ENCODE measurements at regions not wholly inside any gene's neighbourhood (a gene's known extent, or its start where the extent isn't known, plus 50 kb on each side); places are given as distances from the start of the nearest gene placed in this dataset.

DNA sequence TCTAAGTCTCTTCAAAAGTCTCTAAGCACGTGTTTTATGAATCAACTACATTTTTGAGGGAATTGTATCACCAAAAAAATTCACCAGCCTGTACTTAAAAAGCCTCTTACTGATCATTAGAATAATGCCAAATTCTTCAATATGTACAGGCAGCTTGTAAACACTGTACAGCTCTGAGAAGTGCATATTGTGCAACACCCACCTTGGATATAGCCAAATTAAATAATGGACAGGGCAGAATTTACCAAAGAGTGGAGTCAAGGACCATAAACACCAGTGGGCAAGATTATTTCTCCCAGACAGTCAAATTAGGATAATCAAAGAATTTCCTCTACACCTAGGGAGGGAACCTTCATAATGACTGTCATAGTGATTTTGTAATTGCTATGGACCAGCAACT, 338.2 kb downstream of the NR4A2 start:
- no peak overlapping the region for H3K4me2 ChIP-seq (ENCODE audit: insufficient read depth in 1 of 2, low read depth in 2 of 2, low read length in 2 of 2)
- CTCF ChIA-PET (ENCODE audit: partially characterized antibody): no interaction called here
- no peaks in the 10 kb centered on the region for H4K20me1 ChIP-seq (replicated peaks in 1 of 2; ENCODE audit: control insufficient read depth in 1 of 2, insufficient read depth in 2 of 2, low read length in 2 of 2)
- H3K27me3 ChIP-seq (replicated peaks in 1 of 4; ENCODE audit: control insufficient read depth in 3 of 4, extremely low read depth in 1 of 4, insufficient read depth in 3 of 4, low read length in 3 of 4): no peaks in the 10 kb centered on the region
- H3K23me2 ChIP-seq (ENCODE audit: low read depth, low read length): no peaks in the 10 kb centered on the region
- H2AK5ac ChIP-seq (ENCODE audit: low read depth, low read length): no peak overlapping the region
- no peaks in the 10 kb centered on the region for H3K79me2 ChIP-seq (ENCODE audit: control insufficient read depth in 1 of 2, insufficient read depth in 2 of 2, low read length in 2 of 2)
- FAIRE-seq (no peak), DNase-seq (ENCODE audit: low read depth in 1 of 2, low spot score in 2 of 2) (no peak)
- H3K36me3 ChIP-seq (ENCODE audit: control insufficient read depth in 2 of 4, insufficient read depth in 4 of 4, low read length in 3 of 4): no peaks in the 10 kb centered on the region
- H3K27ac ChIP-seq (ENCODE audit: low read depth, low read length): no peak overlapping the region
- POLR2A ChIA-PET (ENCODE audit: partially characterized antibody): no interaction called here
- H3K4ac ChIP-seq (replicated peaks; ENCODE audit: insufficient read length, low read depth, low read length): no peak overlapping the region
- H4K5ac ChIP-seq (ENCODE audit: insufficient read length, low read depth, low read length): no peak overlapping the region
- H2BK12ac ChIP-seq (ENCODE audit: low read depth, low read length): no peak overlapping the region
- no peak overlapping the region for H3K14ac ChIP-seq (ENCODE audit: insufficient read length)
- no peak overlapping the region for H2BK5ac ChIP-seq (ENCODE audit: low read depth, low read length)
- H3K18ac ChIP-seq (ENCODE audit: extremely low read depth, low read length): no peak overlapping the region
- H3K9me3 ChIP-seq (ENCODE audit: insufficient read depth in 2 of 2, low read depth in 1 of 2, low read length in 1 of 2): no peaks in the 10 kb centered on the region
- no peak overlapping the region for H3K4me3 ChIP-seq (ENCODE audit: extremely low read depth in 1 of 4, insufficient read depth in 2 of 4, low read depth in 3 of 4, low read length in 4 of 4)
- 96% methylated on average over 1 of the region's 1 CpG; no CpG with 5 or more reads in 1 of the 2 experiments for WGBS, 2 experiments (ENCODE audit: extremely low coverage in 1 of 2, insufficient coverage in 1 of 2, insufficient read length in 1 of 2, insufficient replicate concordance in 2 of 2, low coverage in 1 of 2, low lambda C conversion rate in 2 of 2, missing lambda C conversion rate in 1 of 2)
- no peak overlapping the region for H3K23ac ChIP-seq (ENCODE audit: insufficient read length)
- H3K4me1 ChIP-seq (replicated peaks in 1 of 4; ENCODE audit: control insufficient read depth in 3 of 4, insufficient read depth in 4 of 4, low read length in 3 of 4): no peaks in the 10 kb centered on the region
- H3K79me1 ChIP-seq (ENCODE audit: low read depth, low read length): no peaks in the 10 kb centered on the region
- H2BK15ac ChIP-seq (ENCODE audit: low read length): no peak overlapping the region
- H2BK120ac ChIP-seq (replicated peaks; ENCODE audit: low read depth, low read length): no peak overlapping the region
- no peak overlapping the region for H2AFZ ChIP-seq (ENCODE audit: low read length)
- TF ChIP-seq, protein P1, sequence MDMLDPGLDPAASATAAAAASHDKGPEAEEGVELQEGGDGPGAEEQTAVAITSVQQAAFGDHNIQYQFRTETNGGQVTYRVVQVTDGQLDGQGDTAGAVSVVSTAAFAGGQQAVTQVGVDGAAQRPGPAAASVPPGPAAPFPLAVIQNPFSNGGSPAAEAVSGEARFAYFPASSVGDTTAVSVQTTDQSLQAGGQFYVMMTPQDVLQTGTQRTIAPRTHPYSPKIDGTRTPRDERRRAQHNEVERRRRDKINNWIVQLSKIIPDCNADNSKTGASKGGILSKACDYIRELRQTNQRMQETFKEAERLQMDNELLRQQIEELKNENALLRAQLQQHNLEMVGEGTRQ (IDR thresholded peaks at IDR 0.05; ENCODE audit: low read length): no peak
- TF ChIP-seq MAFK (IDR thresholded peaks at IDR 0.05; ENCODE audit: low read depth, low read length) (no peak), EZH2 (IDR thresholded peaks at IDR 0.05; ENCODE audit: low read depth, low read length, severe bottlenecking) (no peak), HDAC6 (IDR thresholded peaks at IDR 0.05; ENCODE audit: low read depth, low read length) (no peak), SIRT6 (IDR thresholded peaks at IDR 0.05; ENCODE audit: low read length) (no peak), EGR1 (IDR thresholded peaks at IDR 0.05; ENCODE audit: borderline replicate concordance, low read depth, low read length) (no peak), POLR2AphosphoS5 (IDR thresholded peaks at IDR 0.05; ENCODE audit: low read depth, low read length) (no peak), RXRA (IDR thresholded peaks at IDR 0.05; ENCODE audit: insufficient read depth, low read depth, low read length) (no peak), YY1 (IDR thresholded peaks at IDR 0.05; ENCODE audit: low read depth, low read length) (no peak), BCL11A (IDR thresholded peaks at IDR 0.05; ENCODE audit: low read depth in 2 of 2, low read length in 2 of 2) (no peak)
- TF ChIP-seq, protein P2, sequence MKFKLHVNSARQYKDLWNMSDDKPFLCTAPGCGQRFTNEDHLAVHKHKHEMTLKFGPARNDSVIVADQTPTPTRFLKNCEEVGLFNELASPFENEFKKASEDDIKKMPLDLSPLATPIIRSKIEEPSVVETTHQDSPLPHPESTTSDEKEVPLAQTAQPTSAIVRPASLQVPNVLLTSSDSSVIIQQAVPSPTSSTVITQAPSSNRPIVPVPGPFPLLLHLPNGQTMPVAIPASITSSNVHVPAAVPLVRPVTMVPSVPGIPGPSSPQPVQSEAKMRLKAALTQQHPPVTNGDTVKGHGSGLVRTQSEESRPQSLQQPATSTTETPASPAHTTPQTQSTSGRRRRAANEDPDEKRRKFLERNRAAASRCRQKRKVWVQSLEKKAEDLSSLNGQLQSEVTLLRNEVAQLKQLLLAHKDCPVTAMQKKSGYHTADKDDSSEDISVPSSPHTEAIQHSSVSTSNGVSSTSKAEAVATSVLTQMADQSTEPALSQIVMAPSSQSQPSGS (IDR thresholded peaks at IDR 0.05; ENCODE audit: low read length): no peak
- H4K8ac ChIP-seq (ENCODE audit: extremely low read depth, insufficient read depth, low read length): no peak overlapping the region
- H3K56ac ChIP-seq (replicated peaks; ENCODE audit: insufficient read length, low read depth, low read length): no peak overlapping the region
- H3K9ac ChIP-seq (replicated peaks in 1 of 4; ENCODE audit: extremely low read depth in 1 of 4, low read depth in 3 of 4, low read length in 3 of 4): no peak overlapping the region
- no peak overlapping the region for H4K91ac ChIP-seq (replicated peaks; ENCODE audit: insufficient read length, low read length)
- no peak overlapping the region for H2BK20ac ChIP-seq (ENCODE audit: low read length)

Measured in H1 (cell line).